Gastroesophageal sphincter (tissue), 3 donors: ENCODE measurements at regions not wholly inside any gene's neighbourhood (a gene's known extent, or its start where the extent isn't known, plus 50 kb on each side); places are given as distances from the start of the nearest gene placed in this dataset.

Experiments used
- CTCF ChIP-seq, 4 experiments: fragments of 200-600 bp in 2 of 4; fragments of 450-650 bp in 2 of 4; sonication (generic) in 1 of 4; IDR thresholded peaks; one replicate each; pipeline ENCODE4 v1.5.1; 2017 to 2019; ENCODE audit warnings: antibody characterized with exemption in 4 of 4, mild to moderate bottlenecking in 2 of 4, moderate library complexity in 2 of 4
- POLR2A ChIP-seq, 2 donors: fragments of 450-650 bp; IDR thresholded peaks; one replicate each; pipeline ENCODE4 v1.6.1; 2017; ENCODE audit warnings: antibody characterized with exemption in 2 of 2, mild to moderate bottlenecking in 2 of 2, moderate library complexity in 1 of 2

- no peak for TF ChIP-seq CTCF (IDR thresholded peaks at IDR 0.05)
- no peak for TF ChIP-seq POLR2A (IDR thresholded peaks at IDR 0.05)
Measured at GRCh38 chr4:174147863-174148262, 135.6 kb downstream of the FBXO8 start.
